ENCODE measurements at regions not wholly inside any gene's neighbourhood (a gene's known extent, or its start where the extent isn't known, plus 50 kb on each side); places are given as distances from the start of the nearest gene placed in this dataset.

GRCh38 chr4:126427853-126428252 lies 1113.1 kb downstream of the FAT4 start:
- TF ChIP-seq TFE3 (CRISPR knock-in tag; IDR thresholded peaks at IDR 0.05), result no peak
- no peak for TF ChIP-seq NFE2L1 (CRISPR knock-in tag; IDR thresholded peaks at IDR 0.05; ENCODE audit: borderline replicate concordance)
